Activated CD4-positive, alpha-beta T cell treated with anti-CD3 and anti-CD28 coated beads for 36 hours (primary cell): ENCODE measurements at regions not wholly inside any gene's neighbourhood (a gene's known extent, or its start where the extent isn't known, plus 50 kb on each side); places are given as distances from the start of the nearest gene placed in this dataset.

Experiments used
- ATAC-seq: fragments of 200-7000 bp; cut with Tn5 transposase; one replicate; pipeline ENCODE4 v1.10.0; 2021; ENCODE audit warnings: mild to moderate bottlenecking, moderate library complexity
- CTCF ChIA-PET: fragments of 350-600 bp; sonication (Branson Sonifier 250); formaldehyde crosslinking; loops from one replicate; lab custom pipeline; 2021; ENCODE audit warnings: antibody characterized with exemption; lab: Charles Lee
- POLR2A ChIA-PET: fragments of 350-600 bp; sonication (Branson Sonifier 250); formaldehyde crosslinking; loops from one replicate; lab custom pipeline; 2021; ENCODE audit warnings: antibody characterized with exemption, inconsistent platforms; lab: Charles Lee
- DNase-seq: peaks from one replicate; pipeline ENCODE4 v3.0.0-alpha.2; 2020
- H3K27ac Mint-ChIP-seq: one replicate; pipeline ENCODE4 v1.8.0; 2021; ENCODE audit warnings: mixed read lengths
- H3K27me3 Mint-ChIP-seq: one replicate; pipeline ENCODE4 v1.8.0; 2021; ENCODE audit warnings: mixed read lengths
- H3K36me3 Mint-ChIP-seq: one replicate; pipeline ENCODE4 v1.8.0; 2021; ENCODE audit warnings: low read depth, mixed read lengths
- H3K4me1 Mint-ChIP-seq: one replicate; pipeline ENCODE4 v1.8.0; 2021; ENCODE audit warnings: mixed read lengths
- H3K4me3 Mint-ChIP-seq: one replicate; pipeline ENCODE4 v1.8.0; 2021; ENCODE audit warnings: mild to moderate bottlenecking, moderate library complexity, mixed read lengths
- H3K9me3 Mint-ChIP-seq: one replicate; pipeline ENCODE4 v1.8.0; 2021; ENCODE audit warnings: low read depth, mixed read lengths
- intact Hi-C, 2 experiments: fragments of 100-400 bp; cut with DNase I in 1 of 2; cut with micrococcal nuclease in 1 of 2; formaldehyde crosslinking; loops; one replicate each; pipeline versions ENCODE4 v1.14.2 to v1.15.1; 2022 to 2024; cut with DNase I, micrococcal nuclease

DNA sequence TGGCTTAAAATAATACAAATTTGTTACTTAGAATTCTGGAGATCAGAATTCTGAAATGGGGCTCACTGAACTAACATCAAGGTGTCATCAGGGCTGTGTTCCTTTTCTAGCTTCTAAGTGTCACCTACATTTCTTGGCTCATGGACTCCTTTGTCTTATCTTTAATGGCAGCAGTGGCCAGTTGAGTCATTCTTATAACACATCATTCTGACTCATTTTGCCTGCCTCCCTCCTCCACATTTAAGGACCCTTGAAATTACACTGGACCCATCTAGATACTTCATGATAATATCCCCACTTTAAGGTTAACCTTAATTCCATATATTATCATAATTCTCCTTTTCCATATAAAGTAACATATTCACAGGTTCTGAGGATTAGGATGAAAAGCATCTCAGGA lies 215.9 kb downstream of the GUCY2F start:
- CTCF ChIA-PET: no interaction called here
- no peaks in the 10 kb centered on the region for H3K9me3 Mint-ChIP-seq
- H3K36me3 Mint-ChIP-seq: no peaks in the 10 kb centered on the region
- ATAC-seq (no peak), DNase-seq (no peak)
- H3K4me1 Mint-ChIP-seq: no peaks in the 10 kb centered on the region
- H3K27me3 Mint-ChIP-seq: no peaks in the 10 kb centered on the region
- no peak overlapping the region for H3K27ac Mint-ChIP-seq
- intact Hi-C loops: no loop called here
- POLR2A ChIA-PET: no interaction called here
- H3K4me3 Mint-ChIP-seq: no peak overlapping the region

- Mint-ChIP-seq H3K27me3 (no peaks in the 10 kb centered on the region), H3K36me3 (no peaks in the 10 kb centered on the region), H3K4me3 (no peak overlapping the region), H3K4me1 (no peaks in the 10 kb centered on the region), H3K27ac (no peak overlapping the region), H3K9me3 (no peaks in the 10 kb centered on the region)
- ATAC-seq: no peak
- POLR2A ChIA-PET: no interaction called here
- intact Hi-C loops: no loop called here
- CTCF ChIA-PET: no interaction called here
- DNase-seq: no peak
These were observed 217.0 kb downstream of the GUCY2F start for GRCh38 chrX:109264878-109265277.

- ATAC-seq (no peak), DNase-seq (no peak)
- no peak overlapping the region for H3K4me3 Mint-ChIP-seq
- ChIA-PET POLR2A (no interaction called here), CTCF (no interaction called here)
- H3K27me3 Mint-ChIP-seq: no peaks in the 10 kb centered on the region
- H3K27ac Mint-ChIP-seq: no peak overlapping the region
- H3K36me3 Mint-ChIP-seq: no peaks in the 10 kb centered on the region
- no peaks in the 10 kb centered on the region for H3K4me1 Mint-ChIP-seq
- H3K9me3 Mint-ChIP-seq: no peaks in the 10 kb centered on the region
- intact Hi-C loops: no loop called here
These were observed 220.6 kb downstream of the GUCY2F start for GRCh38 chrX:109261279-109261678.

GRCh38 chrX:109252789-109253188 lies 229.1 kb downstream of the GUCY2F start:
- DNase-seq (no peak), ATAC-seq (no peak)
- no peaks in the 10 kb centered on the region for H3K27me3 Mint-ChIP-seq
- no peak overlapping the region for H3K27ac Mint-ChIP-seq
- ChIA-PET CTCF (no interaction called here), POLR2A (no interaction called here)
- H3K9me3 Mint-ChIP-seq: peaks cover 3% of the 10 kb centered on the region
- no peak overlapping the region for H3K4me3 Mint-ChIP-seq
- no peaks in the 10 kb centered on the region for H3K36me3 Mint-ChIP-seq
- intact Hi-C loops: no loop called here
- H3K4me1 Mint-ChIP-seq: no peaks in the 10 kb centered on the region

DNA sequence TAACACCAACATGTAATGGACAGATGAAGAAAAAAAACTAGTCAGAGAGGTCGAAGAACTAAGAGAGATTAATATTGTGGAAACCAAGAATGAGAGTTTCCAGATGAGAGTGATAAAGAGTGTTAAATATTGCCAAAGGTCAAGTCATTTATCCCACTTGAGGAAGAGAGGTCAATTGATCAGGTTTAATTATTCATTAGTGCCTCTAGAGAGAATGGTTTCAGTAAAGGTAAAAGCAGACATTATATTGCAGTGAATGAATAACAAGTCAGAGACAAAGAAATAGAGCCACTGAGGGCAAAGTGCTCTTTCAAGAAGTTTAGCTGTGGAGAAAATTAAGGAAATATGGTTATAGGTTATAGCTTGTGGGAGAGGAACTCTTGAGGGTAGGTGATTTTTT lies 263.1 kb downstream of the GUCY2F start:
- Mint-ChIP-seq H3K9me3 (no peaks in the 10 kb centered on the region), H3K4me1 (no peaks in the 10 kb centered on the region), H3K4me3 (no peak overlapping the region), H3K27ac (no peak overlapping the region), H3K36me3 (no peaks in the 10 kb centered on the region), H3K27me3 (no peaks in the 10 kb centered on the region)
- ChIA-PET CTCF (no interaction called here), POLR2A (no interaction called here)
- intact Hi-C loops: no loop called here
- ATAC-seq: no peak
- no peak for DNase-seq

- ChIA-PET POLR2A (no interaction called here), CTCF (interaction anchor here (0.6 kb wide), 1 partner anchor 27 kb away, joined by 3 read pairs; no protein-coding TSS in a partner anchor)
- DNase-seq (no peak), ATAC-seq (no peak)
- intact Hi-C loops: no loop called here
- Mint-ChIP-seq H3K4me3 (no peak overlapping the region), H3K36me3 (no peaks in the 10 kb centered on the region), H3K27ac (no peak overlapping the region), H3K4me1 (no peaks in the 10 kb centered on the region), H3K27me3 (no peaks in the 10 kb centered on the region), H3K9me3 (peaks cover 3% of the 10 kb centered on the region)
These were observed 282.2 kb downstream of the GUCY2F start for GRCh38 chrX:109199726-109200125.

- Mint-ChIP-seq H3K27me3 (peaks cover 2% of the 10 kb centered on the region), H3K27ac (no peak overlapping the region), H3K4me1 (no peaks in the 10 kb centered on the region), H3K9me3 (peaks cover 3% of the 10 kb centered on the region), H3K4me3 (no peak overlapping the region), H3K36me3 (no peaks in the 10 kb centered on the region)
- intact Hi-C loops: no loop called here
- CTCF ChIA-PET: no interaction called here
- DNase-seq (no peak), ATAC-seq (no peak)
- POLR2A ChIA-PET: no interaction called here
These were observed 291.3 kb downstream of the GUCY2F start for GRCh38 chrX:109190542-109190941.

DNA sequence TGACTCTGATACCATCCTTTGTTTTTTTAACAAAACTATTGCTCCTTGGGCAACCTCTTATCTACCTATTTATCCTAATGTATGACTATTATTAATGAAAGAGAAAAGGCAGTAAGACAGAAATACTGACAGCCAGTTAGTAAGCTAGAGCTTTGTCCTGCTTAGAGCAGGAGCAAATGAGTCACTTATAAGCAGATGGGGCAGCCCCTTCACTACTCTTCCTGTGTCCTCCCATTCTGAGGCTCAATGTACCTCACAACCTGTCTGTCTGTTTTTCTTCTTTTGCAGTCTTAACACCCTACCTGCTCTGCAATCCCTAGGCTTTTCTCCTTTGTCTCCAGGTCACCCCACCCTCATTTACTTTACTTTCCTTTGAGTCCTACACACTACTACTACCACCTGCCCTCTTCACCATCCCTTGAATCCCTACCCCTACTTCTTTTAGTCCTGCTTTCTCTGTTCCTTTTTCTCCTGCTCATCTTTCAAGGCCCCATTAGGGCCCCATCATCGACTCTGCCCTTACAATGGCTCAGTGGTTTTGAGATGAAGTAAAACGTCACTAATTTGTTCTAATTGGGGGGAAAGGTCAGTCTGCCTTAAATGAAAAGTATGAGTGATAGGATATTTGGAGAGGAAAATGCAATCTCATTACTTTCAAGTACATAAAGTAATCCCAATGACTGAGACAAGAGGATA lies 294.3 kb downstream of the GUCY2F start:
- Mint-ChIP-seq H3K4me3 (no peak overlapping the region), H3K36me3 (no peaks in the 10 kb centered on the region), H3K4me1 (no peaks in the 10 kb centered on the region), H3K27ac (no peak overlapping the region), H3K9me3 (peaks cover 2% of the 10 kb centered on the region), H3K27me3 (peaks cover 2% of the 10 kb centered on the region)
- ATAC-seq: no peak
- CTCF ChIA-PET: no interaction called here
- POLR2A ChIA-PET: no interaction called here
- no peak for DNase-seq
- intact Hi-C loops: loop anchor here in 1 of 2 experiments (10.0 kb wide), 1 partner anchor 57 kb away; no protein-coding TSS in a partner anchor

- ATAC-seq (no peak), DNase-seq (no peak)
- Mint-ChIP-seq H3K36me3 (no peaks in the 10 kb centered on the region), H3K4me1 (no peaks in the 10 kb centered on the region), H3K27me3 (peaks cover 2% of the 10 kb centered on the region), H3K9me3 (peaks cover 2% of the 10 kb centered on the region), H3K4me3 (no peak overlapping the region), H3K27ac (no peak overlapping the region)
- ChIA-PET POLR2A (no interaction called here), CTCF (no interaction called here)
- intact Hi-C loops: loop anchor here in 1 of 2 experiments (10.0 kb wide), 1 partner anchor 58 kb away; no protein-coding TSS in a partner anchor
These were observed 294.9 kb downstream of the GUCY2F start for GRCh38 chrX:109186939-109187338.

DNA sequence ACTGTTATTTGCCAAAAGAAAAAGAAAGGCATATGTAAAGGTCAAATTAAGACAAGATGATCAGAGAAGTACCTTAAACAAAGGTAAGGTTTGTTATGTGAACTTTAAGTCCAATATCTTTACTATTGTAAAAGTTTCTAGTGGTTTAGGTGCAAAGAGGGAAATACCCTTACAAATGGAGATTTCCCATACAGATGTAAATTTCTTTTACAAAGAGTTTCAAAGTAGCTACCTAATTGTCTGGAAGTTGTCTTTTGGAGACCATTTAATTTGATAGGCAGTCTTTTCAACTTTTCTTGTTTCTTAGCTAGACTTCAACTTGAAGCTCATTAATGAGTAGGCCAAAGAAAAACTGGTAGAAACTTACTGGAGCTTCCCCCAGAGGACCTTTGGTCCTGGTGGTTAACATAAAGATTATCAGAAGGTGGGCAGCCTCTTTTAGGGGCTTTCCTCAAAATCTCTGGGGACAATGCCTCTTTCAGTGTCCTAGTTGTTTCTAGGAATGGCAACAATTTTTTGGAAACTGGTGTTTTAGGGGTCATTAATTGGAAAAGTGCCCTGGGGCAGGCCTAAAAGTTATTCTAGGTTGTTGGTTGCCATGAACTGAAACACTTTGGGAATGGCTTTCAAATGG lies 297.3 kb downstream of the GUCY2F start:
- ATAC-seq (no peak), DNase-seq (no peak)
- POLR2A ChIA-PET: interaction anchor here (0.6 kb wide), 1 partner anchor 748 kb away, joined by 3 read pairs; no protein-coding TSS in a partner anchor
- intact Hi-C loops: loop anchor here in 1 of 2 experiments (10.0 kb wide), 1 partner anchor 60 kb away; no protein-coding TSS in a partner anchor
- CTCF ChIA-PET: no interaction called here
- Mint-ChIP-seq H3K4me3 (no peak overlapping the region), H3K27me3 (no peaks in the 10 kb centered on the region), H3K4me1 (no peaks in the 10 kb centered on the region), H3K9me3 (peaks cover 4% of the 10 kb centered on the region), H3K27ac (no peak overlapping the region), H3K36me3 (no peaks in the 10 kb centered on the region)

GRCh38 chrX:109172091-109172602 lies 309.7 kb downstream of the GUCY2F start:
- ChIA-PET POLR2A (no interaction called here), CTCF (interaction anchor here (0.6 kb wide), 1 partner anchor 193 kb away, joined by 3 read pairs; no protein-coding TSS in a partner anchor)
- Mint-ChIP-seq H3K36me3 (no peaks in the 10 kb centered on the region), H3K27me3 (no peaks in the 10 kb centered on the region), H3K27ac (no peak overlapping the region), H3K4me3 (no peak overlapping the region), H3K4me1 (no peaks in the 10 kb centered on the region), H3K9me3 (no peaks in the 10 kb centered on the region)
- intact Hi-C loops: no loop called here
- ATAC-seq (no peak), DNase-seq (no peak)

- Mint-ChIP-seq H3K9me3 (peaks cover 3% of the 10 kb centered on the region), H3K27ac (no peak overlapping the region), H3K36me3 (no peaks in the 10 kb centered on the region), H3K4me3 (no peak overlapping the region), H3K27me3 (no peaks in the 10 kb centered on the region), H3K4me1 (no peaks in the 10 kb centered on the region)
- intact Hi-C loops: no loop called here
- POLR2A ChIA-PET: no interaction called here
- no peak for ATAC-seq
- CTCF ChIA-PET: no interaction called here
- DNase-seq: no peak
These were observed 326.7 kb downstream of the GUCY2F start for GRCh38 chrX:109155161-109155560.
